ENCODE measurements at regions not wholly inside any gene's neighbourhood (a gene's known extent, or its start where the extent isn't known, plus 50 kb on each side); places are given as distances from the start of the nearest gene placed in this dataset.

GRCh38 chr11:128301756-128302155 is 285.6 kb downstream of the ETS1 start:
- no peak for DNase-seq (ENCODE audit: low read depth, low spot score)

GRCh38 chr11:128300785-128301184 is 286.6 kb downstream of the ETS1 start:
- DNase-seq (ENCODE audit: low read depth, low spot score), result no peak

GRCh38 chr11:128299132-128299726 is 288.1 kb downstream of the ETS1 start:
- DNase-seq (ENCODE audit: low read depth, low spot score), result no peak

GRCh38 chr11:128298271-128298670 is 289.1 kb downstream of the ETS1 start:
- no peak for DNase-seq (ENCODE audit: low read depth, low spot score)

- DNase-seq (ENCODE audit: low read depth, low spot score), result no peak
These were observed 289.6 kb downstream of the ETS1 start for GRCh38 chr11:128297805-128298204.

- DNase-seq (ENCODE audit: low read depth, low spot score), result no peak
These were observed 290.2 kb downstream of the ETS1 start for GRCh38 chr11:128297091-128297651.

GRCh38 chr11:128294671-128295050 is 292.7 kb downstream of the ETS1 start:
- no peak for DNase-seq (ENCODE audit: low read depth, low spot score)

GRCh38 chr11:128294001-128294670 is 293.2 kb downstream of the ETS1 start:
- no peak for DNase-seq (ENCODE audit: low read depth, low spot score)

- no peak for DNase-seq (ENCODE audit: low read depth, low spot score)
These were observed 295.5 kb downstream of the ETS1 start for GRCh38 chr11:128291835-128292234.

- DNase-seq (ENCODE audit: low read depth, low spot score), result peak; percentile 38
These were observed 296.4 kb downstream of the ETS1 start for GRCh38 chr11:128291007-128291406.

- DNase-seq (ENCODE audit: low read depth, low spot score), result peak; percentile 58
These were observed 297.1 kb downstream of the ETS1 start for GRCh38 chr11:128290106-128290840.

GRCh38 chr11:128289048-128289447 is 298.3 kb downstream of the ETS1 start:
- DNase-seq (ENCODE audit: low read depth, low spot score), result no peak

- DNase-seq (ENCODE audit: low read depth, low spot score), result no peak
These were observed 299.0 kb downstream of the ETS1 start for GRCh38 chr11:128288368-128288767.

- no peak for DNase-seq (ENCODE audit: low read depth, low spot score)
These were observed 302.0 kb downstream of the ETS1 start for GRCh38 chr11:128285321-128285720.

GRCh38 chr11:128284634-128285033 is 302.7 kb downstream of the ETS1 start:
- DNase-seq (ENCODE audit: low read depth, low spot score), result no peak

GRCh38 chr11:128283451-128283850 is 303.9 kb downstream of the ETS1 start:
- no peak for DNase-seq (ENCODE audit: low read depth, low spot score)

GRCh38 chr11:128282053-128282452 is 305.3 kb downstream of the ETS1 start:
- DNase-seq (ENCODE audit: low read depth, low spot score), result no peak

GRCh38 chr11:128279866-128280265 is 307.5 kb downstream of the ETS1 start:
- no peak for DNase-seq (ENCODE audit: low read depth, low spot score)

GRCh38 chr11:128273736-128274135 is 313.6 kb downstream of the ETS1 start:
- no peak for DNase-seq (ENCODE audit: low read depth, low spot score)

GRCh38 chr11:128271401-128271800 is 316.0 kb downstream of the ETS1 start:
- no peak for DNase-seq (ENCODE audit: low read depth, low spot score)

GRCh38 chr11:128269466-128269865 is 317.9 kb downstream of the ETS1 start:
- DNase-seq (ENCODE audit: low read depth, low spot score), result no peak

- no peak for DNase-seq (ENCODE audit: low read depth, low spot score)
These were observed 320.5 kb downstream of the ETS1 start for GRCh38 chr11:128266893-128267292.

All from ELF-1 (cell line).